ENCODE measurements at regions not wholly inside any gene's neighbourhood (a gene's known extent, or its start where the extent isn't known, plus 50 kb on each side); places are given as distances from the start of the nearest gene placed in this dataset.

DNA sequence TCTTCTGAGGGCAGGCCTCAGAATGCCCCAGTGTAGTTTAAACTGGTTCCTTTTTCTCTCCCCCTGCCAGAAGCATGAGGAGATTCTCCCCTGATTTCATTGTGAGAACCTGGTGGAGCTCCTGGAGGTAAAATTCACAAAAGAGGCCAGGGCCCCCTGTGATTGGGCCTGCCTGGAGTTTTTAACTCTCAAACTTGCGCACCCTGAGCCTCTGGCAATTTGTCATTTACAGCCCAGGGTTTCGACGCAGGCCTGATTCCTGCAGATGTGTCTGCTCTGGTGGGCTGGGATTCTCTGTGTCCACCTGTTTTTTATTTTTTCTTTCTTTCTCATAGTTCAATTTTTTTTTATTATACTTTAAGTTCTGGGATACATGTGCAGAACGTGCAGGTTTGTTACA is 157.9 kb downstream of the ASB1 start:
- DNase-seq, result no peak

- no peak for DNase-seq
Measured at GRCh38 chr2:238585836-238586821, 159.4 kb downstream of the ASB1 start.

DNA sequence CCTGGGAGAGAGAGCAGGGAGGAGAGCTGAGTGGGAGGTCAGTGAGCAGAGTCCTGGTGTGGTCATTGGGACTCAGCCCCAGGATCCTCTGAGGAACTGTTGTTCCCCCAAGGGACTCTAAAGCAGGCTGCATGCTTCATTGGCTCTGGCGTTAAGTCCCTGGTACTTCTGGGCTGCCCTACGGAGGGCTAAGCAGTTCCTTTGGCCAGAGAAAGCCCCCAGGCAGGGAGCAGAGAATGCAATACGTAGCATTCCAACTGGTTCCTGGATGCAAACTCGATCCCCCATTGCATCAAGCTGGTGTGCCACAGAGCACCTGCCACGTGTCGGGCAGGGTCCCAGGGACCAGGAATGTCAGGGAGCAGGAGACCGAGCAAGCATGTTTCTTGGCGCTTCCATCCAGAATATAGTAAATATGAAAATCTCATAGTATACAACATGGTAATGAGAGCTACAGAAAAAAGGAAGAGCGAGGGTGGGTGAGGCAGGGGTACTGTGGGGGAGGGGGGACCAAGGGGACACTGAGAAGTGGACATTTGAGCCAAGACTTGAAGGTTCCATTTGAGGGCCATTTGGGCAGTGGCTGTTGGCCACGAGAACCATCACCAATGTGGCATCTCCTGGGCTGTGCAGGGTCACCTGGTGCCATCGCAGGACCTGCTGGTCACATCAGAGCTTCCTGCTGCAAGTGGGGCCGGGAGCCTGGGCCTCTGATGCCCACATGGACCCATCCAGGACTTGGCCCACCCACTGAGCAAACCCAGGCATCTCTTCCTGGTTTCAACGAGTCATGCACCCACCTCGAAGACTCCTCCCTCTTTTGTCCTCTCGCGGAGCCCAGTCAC is 160.4 kb downstream of the ASB1 start:
- no peak for DNase-seq

- no peak for DNase-seq
Measured at GRCh38 chr2:238587776-238588660, 161.3 kb downstream of the ASB1 start.

GRCh38 chr2:238589591-238590460 is 163.1 kb downstream of the ASB1 start:
- DNase-seq, result no peak

- DNase-seq, result no peak
Measured at GRCh38 chr2:238591732-238592131, 165.0 kb downstream of the ASB1 start.

DNA sequence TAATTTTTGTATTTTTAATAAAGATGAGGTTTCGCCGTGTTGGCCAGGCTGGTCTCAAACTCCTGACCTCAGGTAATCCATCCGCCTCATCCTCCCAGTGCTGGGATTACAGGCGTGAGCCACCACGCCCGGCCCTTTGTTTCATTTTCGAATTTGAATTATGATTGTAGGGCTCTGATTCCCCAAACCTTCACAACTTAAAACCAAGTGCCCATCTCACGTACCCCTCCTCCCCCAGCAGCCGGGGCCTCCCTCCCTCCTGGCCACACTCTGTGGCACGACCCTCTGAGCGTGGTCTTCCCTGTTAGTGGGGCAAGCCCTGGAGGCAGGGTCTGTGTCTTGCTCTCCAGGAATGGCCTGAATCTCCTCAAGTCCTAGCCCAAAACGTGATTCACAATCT is 166.5 kb downstream of the ASB1 start:
- no peak for DNase-seq

- no peak for DNase-seq
Measured at GRCh38 chr2:238593678-238594077, 167.0 kb downstream of the ASB1 start.

GRCh38 chr2:238594796-238595749 is 168.3 kb downstream of the ASB1 start:
- no peak for DNase-seq

GRCh38 chr2:238595750-238596570 is 169.2 kb downstream of the ASB1 start:
- no peak for DNase-seq

DNA sequence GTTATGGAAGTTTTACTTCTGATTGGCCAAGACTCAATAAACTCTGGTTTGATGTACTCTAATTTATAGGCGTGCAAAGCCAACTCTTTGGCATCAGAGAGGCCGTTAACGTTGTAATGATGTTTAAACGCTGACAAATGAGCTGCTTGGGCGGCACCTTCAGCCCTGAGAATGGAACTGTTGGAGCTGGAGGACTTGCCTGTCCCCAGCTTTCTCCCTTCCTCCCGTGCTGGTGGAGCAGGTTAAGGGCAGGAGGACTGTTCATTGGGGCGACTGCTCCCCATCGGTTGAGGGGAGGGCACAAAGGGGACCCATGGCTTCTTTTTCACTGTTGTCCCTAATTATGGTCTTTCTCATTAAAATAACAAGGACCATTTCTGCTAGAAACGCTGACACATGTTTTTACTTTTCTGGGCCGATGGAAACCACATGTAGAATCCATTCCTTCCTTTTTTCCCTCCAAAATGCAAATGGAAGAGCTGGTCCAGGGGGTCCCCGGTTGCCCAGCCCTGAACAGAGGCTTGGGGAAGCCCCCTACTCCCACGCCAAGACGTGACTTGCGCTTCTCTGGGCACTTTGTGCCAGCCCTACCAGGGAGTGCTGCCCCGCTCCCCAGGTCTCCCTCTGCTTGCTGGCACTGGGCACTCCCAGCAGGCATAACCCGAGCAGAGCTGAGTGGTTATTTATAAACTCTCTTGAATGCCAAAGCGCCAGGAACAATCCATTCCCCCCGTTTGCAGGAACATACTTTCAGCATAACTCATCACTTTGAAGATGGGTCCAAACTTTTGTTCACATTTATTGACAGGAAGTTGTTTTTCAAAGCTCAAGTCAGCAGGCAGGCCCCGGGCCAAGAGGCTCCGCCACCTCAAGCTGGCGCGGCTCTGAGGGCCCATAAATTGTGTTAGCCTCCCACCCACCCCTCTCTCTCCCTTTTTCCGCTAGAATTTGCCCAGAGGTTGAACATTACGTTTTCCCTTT is 170.1 kb downstream of the ASB1 start:
- no peak for DNase-seq

GRCh38 chr2:238597638-238598528 is 171.2 kb downstream of the ASB1 start:
- DNase-seq, result no peak

GRCh38 chr2:238598802-238599530 is 172.2 kb downstream of the ASB1 start:
- no peak for DNase-seq

DNA sequence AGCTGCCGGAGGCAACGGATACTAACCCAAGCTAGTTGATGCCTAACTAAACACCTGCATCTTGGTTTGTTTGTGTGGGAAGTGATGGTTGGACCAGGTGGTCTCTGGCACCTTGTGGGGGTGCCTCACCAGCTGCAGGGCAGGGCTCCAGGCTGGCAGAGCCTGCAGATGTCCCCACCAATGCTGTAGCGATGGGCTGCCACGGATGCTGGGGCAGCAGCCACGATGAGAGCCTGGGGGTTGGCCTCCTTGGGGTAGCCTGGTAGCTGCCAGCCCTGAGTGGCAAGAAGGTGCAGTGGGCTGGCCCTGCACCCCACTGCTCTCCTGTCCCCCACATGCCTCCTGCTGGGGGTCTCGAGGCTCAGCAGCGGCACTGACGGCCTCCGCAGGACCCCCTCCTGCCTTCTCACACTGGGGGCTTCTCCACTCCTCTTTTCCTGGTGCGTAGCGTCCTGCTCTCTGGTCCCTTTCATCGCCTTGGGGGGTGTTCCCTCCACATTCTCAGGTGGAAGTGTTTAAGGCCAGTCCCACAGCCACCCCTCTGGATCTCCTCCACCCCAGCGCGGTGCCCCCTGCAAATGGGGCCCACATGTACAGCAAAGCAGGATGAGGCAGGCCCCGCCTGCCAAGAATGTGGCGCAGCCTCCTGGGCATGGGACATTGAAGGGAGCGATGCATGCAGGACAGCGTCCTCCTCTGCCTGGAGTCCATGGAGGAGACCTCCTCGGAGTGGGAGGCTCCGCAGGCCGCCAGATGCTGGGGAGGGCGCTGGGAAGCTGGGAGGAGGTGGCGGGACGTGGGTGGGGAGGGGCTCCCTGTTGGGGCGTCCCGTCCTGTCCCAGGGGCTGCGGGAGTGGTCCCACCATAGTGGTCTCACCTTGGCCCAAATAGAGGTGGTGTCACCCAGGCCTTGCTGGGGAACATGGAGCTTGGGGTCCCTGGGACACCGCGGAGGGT is 173.1 kb downstream of the ASB1 start:
- no peak for DNase-seq

Data from DMS79 treated with DMSO at 0.1 percent for 48 hours (cell line).